HepG2 (cell line): ENCODE measurements at regions not wholly inside any gene's neighbourhood (a gene's known extent, or its start where the extent isn't known, plus 50 kb on each side); places are given as distances from the start of the nearest gene placed in this dataset.

ENCODE experiments used
- ATAC-seq: fragments of 200-7000 bp; cut with Tn5 transposase; 3 replicates; pipeline ENCODE4 v1.9.1; 2020; ENCODE audit warnings: mild to moderate bottlenecking, moderate library complexity
- BruUV-seq: library from RNA; stranded (reverse); fragments of 400-500 nt; replicated peaks from 2 replicates; lab custom pipeline; 2021; lab: Mats Ljungman, UMichigan
- CTCF ChIA-PET: fragments of 300-600 bp; formaldehyde crosslinking; extraction: SDS; loops from one replicate; lab custom pipeline; 2021; ENCODE audit warnings: low total read pairs, inconsistent platforms, low intra/inter-chr PET ratio; lab: Yijun Ruan, JAX
- POLR2A ChIA-PET: fragments of 350-600 bp; sonication (Branson Sonifier 250); formaldehyde crosslinking; loops from one replicate; lab custom pipeline; 2020; ENCODE audit warnings: antibody characterized with exemption, inconsistent platforms; lab: Yijun Ruan, JAX
- DNase-seq: peaks from one replicate; pipeline ENCODE4 v3.0.0-alpha.2; 2015; ENCODE audit warnings: low spot score
- FAIRE-seq: peaks from 3 replicates; lab custom pipeline; 2011; peaks lifted over from hg19 to GRCh38; lab: Jason Lieb, UNC
- H2AFZ ChIP-seq: one replicate; pipeline ENCODE4 v1.6.1; 2011; ENCODE audit warnings: low read length, inconsistent platforms
- H3K27ac ChIP-seq: fragments of 300-600 bp; 3 replicates; pipeline ENCODE4 v1.8.0; 2011; ENCODE audit warnings: mixed run types, mild to moderate bottlenecking, mixed read lengths, low read length, inconsistent platforms; ENCODE audit not compliant: insufficient read depth; ENCODE audit errors: extremely low read length
- H3K27me3 ChIP-seq, 2 experiments: fragments of 200-600 bp in 1 of 2; 2 replicates in 1 of 2; 3 replicates in 1 of 2; pipeline versions ENCODE4 v1.6.0 to v1.8.0; 2011; ENCODE audit warnings: low read length in 2 of 2, mild to moderate bottlenecking in 2 of 2, moderate library complexity in 2 of 2, inconsistent platforms in 1 of 2; ENCODE audit not compliant: insufficient read depth in 2 of 2, control insufficient read depth in 1 of 2
- H3K36me3 ChIP-seq, 2 experiments: fragments of 200-600 bp in 1 of 2; replicated peaks in 1 of 2; 2 replicates in 1 of 2; 3 replicates in 1 of 2; pipeline versions ENCODE4 v1.5.1 to v1.8.0; 2011; ENCODE audit warnings: low read length in 2 of 2, inconsistent platforms in 1 of 2; ENCODE audit not compliant: insufficient read depth in 2 of 2, control insufficient read depth in 1 of 2
- H3K4me1 ChIP-seq: 2 replicates; pipeline ENCODE4 v1.5.1; 2012; ENCODE audit warnings: low read length, inconsistent platforms; ENCODE audit not compliant: insufficient read depth
- H3K4me2 ChIP-seq: 2 replicates; pipeline ENCODE4 v1.6.0; 2011; ENCODE audit warnings: low read depth, low read length, inconsistent platforms
- H3K4me3 ChIP-seq, 3 experiments: fragments of 200-600 bp in 1 of 3; sonication (generic), shearing (Covaris generic) in 1 of 3; replicated peaks in 1 of 3; 2 replicates each; pipeline ENCODE4 v1.5.1; 2011 to 2016; ENCODE audit warnings: low read length in 3 of 3, inconsistent platforms in 2 of 3, low read depth in 2 of 3, mild to moderate bottlenecking in 2 of 3, control low read depth in 1 of 3, mixed read lengths in 1 of 3; ENCODE audit not compliant: insufficient read depth in 1 of 3
- H3K79me2 ChIP-seq: one replicate; pipeline ENCODE4 v1.6.1; 2011; ENCODE audit warnings: low read length, inconsistent platforms; ENCODE audit not compliant: insufficient read depth
- H3K9ac ChIP-seq: 2 replicates; pipeline ENCODE4 v1.6.0; 2011; ENCODE audit warnings: mild to moderate bottlenecking, low read depth, low read length, inconsistent platforms; ENCODE audit not compliant: insufficient read depth
- H3K9me3 ChIP-seq: 2 replicates; pipeline ENCODE4 v1.5.1; 2012; ENCODE audit warnings: mild to moderate bottlenecking, low read length
- H4K20me1 ChIP-seq: 2 replicates; pipeline ENCODE4 v1.6.0; 2011; ENCODE audit warnings: inconsistent platforms, mild to moderate bottlenecking, low read length, moderate library complexity; ENCODE audit not compliant: insufficient read depth
- BCL6 ChIP-seq: IDR thresholded peaks from 2 replicates; pipeline ENCODE4 v1.6.1; 2016; ENCODE audit warnings: missing genetic modification reagents, missing compliant biosample characterization
- TBX3 ChIP-seq: fragments of 450-650 bp; IDR thresholded peaks from 2 replicates; pipeline ENCODE4 v1.6.1; 2017; ENCODE audit warnings: antibody characterized with exemption, mild to moderate bottlenecking, inconsistent platforms, borderline replicate concordance
- TRIM24 ChIP-seq: sonication (generic); formaldehyde crosslinking; IDR thresholded peaks from 2 replicates; pipeline ENCODE4 v1.8.0; 2022; ENCODE audit warnings: mild to moderate bottlenecking, missing genetic modification reagents
- ZNF678 ChIP-seq: sonication (generic); formaldehyde crosslinking; IDR thresholded peaks from 2 replicates; pipeline ENCODE4 v1.4.0; 2020; ENCODE audit warnings: mild to moderate bottlenecking, missing genetic modification reagents
- ZNF766 ChIP-seq: sonication (generic); formaldehyde crosslinking; IDR thresholded peaks from 2 replicates; pipeline ENCODE4 v1.5.0; 2020; ENCODE audit warnings: missing genetic modification reagents, borderline replicate concordance
- WGBS: methylation state at CpG from one replicate; pipeline ENCODE4 v1.1.6; 2017; ENCODE audit warnings: low lambda C conversion rate; 5-methylcytosine and 5-hydroxymethylcytosine counted together
- in situ Hi-C: cut with HindIII; loops from 2 replicates; pipeline ENCODE4 v1.10.0; 2017; ENCODE audit warnings: low pct_unique_long_range_greater_than_20kb; ENCODE audit not compliant: extremely low pct_ligation_motif_present
- intact Hi-C: fragments of 100-400 bp; cut with micrococcal nuclease; formaldehyde crosslinking; loops from one replicate; pipeline ENCODE4 v1.10.0; 2022; ENCODE audit not compliant: unreplicated experiment
- TF ChIP-seq, protein P1 (sequence below): sonication (generic); formaldehyde crosslinking; IDR thresholded peaks from 2 replicates; pipeline ENCODE4 v1.4.0; 2020; ENCODE audit warnings: mild to moderate bottlenecking, missing genetic modification reagents
- TF ChIP-seq, protein P2 (sequence below): sonication (generic); formaldehyde crosslinking; IDR thresholded peaks from 2 replicates; pipeline ENCODE4 v1.4.0; 2020; ENCODE audit warnings: missing genetic modification reagents, borderline replicate concordance

DNA sequence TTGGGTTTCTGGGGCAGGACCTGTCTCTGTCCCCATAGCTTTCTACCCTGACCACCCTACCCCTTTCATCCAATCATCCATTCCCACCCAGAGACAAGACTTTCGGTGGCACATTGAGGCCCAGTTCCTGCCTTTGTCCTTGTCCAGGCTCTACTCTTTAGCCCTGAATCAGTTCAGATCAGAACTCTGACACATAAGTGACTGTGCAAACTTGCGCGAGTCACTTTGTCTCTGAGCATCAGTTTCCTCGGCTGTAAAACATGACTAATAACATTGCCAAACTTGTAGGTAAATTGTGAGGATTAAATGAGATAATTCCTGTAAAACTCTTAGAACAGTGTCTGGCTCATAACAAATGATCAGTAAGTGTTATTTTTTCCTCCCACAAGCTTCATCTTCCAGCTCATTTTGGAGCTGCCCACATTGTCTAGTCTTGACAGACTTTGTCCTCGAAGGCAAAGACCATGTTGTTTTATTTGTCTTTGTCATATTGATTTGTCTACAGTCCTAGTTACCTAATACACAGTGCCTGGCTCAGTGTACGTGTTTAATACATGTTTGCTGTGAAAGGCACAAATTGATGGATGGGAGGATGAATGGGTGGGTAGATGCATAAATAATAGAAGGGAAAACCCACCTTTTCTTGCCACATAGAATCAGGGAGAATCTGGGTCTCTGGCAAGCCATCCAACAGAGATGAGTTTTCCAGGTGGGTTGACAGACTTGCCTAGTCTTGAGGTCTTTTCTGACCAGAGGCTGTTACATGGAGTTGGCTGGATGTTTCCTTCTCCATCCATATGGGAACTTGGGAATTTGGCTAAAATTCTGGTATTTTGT, 262.9 kb downstream of the OMA1 start (continued):
- TF ChIP-seq, protein P1, sequence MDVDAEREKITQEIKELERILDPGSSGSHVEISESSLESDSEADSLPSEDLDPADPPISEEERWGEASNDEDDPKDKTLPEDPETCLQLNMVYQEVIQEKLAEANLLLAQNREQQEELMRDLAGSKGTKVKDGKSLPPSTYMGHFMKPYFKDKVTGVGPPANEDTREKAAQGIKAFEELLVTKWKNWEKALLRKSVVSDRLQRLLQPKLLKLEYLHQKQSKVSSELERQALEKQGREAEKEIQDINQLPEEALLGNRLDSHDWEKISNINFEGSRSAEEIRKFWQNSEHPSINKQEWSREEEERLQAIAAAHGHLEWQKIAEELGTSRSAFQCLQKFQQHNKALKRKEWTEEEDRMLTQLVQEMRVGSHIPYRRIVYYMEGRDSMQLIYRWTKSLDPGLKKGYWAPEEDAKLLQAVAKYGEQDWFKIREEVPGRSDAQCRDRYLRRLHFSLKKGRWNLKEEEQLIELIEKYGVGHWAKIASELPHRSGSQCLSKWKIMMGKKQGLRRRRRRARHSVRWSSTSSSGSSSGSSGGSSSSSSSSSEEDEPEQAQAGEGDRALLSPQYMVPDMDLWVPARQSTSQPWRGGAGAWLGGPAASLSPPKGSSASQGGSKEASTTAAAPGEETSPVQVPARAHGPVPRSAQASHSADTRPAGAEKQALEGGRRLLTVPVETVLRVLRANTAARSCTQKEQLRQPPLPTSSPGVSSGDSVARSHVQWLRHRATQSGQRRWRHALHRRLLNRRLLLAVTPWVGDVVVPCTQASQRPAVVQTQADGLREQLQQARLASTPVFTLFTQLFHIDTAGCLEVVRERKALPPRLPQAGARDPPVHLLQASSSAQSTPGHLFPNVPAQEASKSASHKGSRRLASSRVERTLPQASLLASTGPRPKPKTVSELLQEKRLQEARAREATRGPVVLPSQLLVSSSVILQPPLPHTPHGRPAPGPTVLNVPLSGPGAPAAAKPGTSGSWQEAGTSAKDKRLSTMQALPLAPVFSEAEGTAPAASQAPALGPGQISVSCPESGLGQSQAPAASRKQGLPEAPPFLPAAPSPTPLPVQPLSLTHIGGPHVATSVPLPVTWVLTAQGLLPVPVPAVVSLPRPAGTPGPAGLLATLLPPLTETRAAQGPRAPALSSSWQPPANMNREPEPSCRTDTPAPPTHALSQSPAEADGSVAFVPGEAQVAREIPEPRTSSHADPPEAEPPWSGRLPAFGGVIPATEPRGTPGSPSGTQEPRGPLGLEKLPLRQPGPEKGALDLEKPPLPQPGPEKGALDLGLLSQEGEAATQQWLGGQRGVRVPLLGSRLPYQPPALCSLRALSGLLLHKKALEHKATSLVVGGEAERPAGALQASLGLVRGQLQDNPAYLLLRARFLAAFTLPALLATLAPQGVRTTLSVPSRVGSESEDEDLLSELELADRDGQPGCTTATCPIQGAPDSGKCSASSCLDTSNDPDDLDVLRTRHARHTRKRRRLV (CRISPR knock-in tag): no peak
- TF ChIP-seq TRIM24: 0 out of 2 replicates have a peak, but pooled peaks have one; percentile 19

DNA sequence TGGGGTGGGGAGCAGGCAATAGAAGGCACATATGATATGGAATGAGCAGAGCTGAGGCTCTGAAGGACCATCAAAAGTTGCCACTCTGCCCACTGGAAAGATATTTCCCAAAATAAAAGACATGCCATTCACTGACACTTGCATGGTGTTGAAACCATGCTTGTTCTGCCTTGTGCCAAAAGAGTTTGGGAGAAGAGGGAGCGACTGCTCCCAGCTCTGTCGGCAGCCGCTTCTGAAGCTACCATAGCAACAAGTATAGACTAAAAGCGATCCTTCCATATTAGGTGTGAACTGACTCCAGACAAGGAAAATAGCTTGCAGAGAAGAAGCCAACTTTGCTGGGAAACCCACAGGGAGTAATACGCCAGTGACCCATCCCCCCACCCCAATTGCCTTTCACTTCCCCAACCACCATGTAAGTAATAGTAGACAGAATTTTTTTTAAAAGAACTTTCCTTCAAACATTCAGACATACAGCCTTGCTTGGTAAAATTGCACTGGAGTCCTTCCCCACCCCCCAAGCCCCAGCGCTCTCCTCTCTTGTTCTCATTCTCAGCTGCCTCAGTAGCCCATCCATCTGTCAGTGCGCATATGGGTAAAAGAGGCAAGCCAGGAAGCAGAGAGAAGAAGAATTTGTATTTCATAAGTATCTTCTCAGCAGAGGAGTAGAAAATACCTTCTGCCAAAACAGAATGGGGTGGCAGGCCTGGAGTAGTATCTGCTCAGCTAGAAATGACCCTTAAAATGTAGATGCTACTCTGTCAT, 263.7 kb downstream of the OMA1 start:
- Histone ChIP-seq H3K4me3 (no peak overlapping the region), H3K9me3 (no peaks in the 10 kb centered on the region), H3K4me2 (no peak overlapping the region; the same call in 1 of the 2 replicates), H3K27me3 (no peaks in the 10 kb centered on the region; a peak in 1 of 5 replicates), H3K9ac (no peak overlapping the region), H3K36me3 (no peaks in the 10 kb centered on the region), H4K20me1 (no peaks in the 10 kb centered on the region), H3K27ac (peak overlapping the region; percentile 43), H2AFZ (no peak overlapping the region), H3K79me2 (no peaks in the 10 kb centered on the region), H3K4me1 (peaks cover 14% of the 10 kb centered on the region)
- in situ Hi-C loops: no loop called here
- WGBS: 67% methylated on average over 7 of the region's 7 CpGs
- no peak for DNase-seq
- intact Hi-C loops: no loop called here
- no peak for FAIRE-seq
- TF ChIP-seq ZNF678 (CRISPR knock-in tag): no peak
- no peak for TF ChIP-seq BCL6
- TF ChIP-seq, protein P2, sequence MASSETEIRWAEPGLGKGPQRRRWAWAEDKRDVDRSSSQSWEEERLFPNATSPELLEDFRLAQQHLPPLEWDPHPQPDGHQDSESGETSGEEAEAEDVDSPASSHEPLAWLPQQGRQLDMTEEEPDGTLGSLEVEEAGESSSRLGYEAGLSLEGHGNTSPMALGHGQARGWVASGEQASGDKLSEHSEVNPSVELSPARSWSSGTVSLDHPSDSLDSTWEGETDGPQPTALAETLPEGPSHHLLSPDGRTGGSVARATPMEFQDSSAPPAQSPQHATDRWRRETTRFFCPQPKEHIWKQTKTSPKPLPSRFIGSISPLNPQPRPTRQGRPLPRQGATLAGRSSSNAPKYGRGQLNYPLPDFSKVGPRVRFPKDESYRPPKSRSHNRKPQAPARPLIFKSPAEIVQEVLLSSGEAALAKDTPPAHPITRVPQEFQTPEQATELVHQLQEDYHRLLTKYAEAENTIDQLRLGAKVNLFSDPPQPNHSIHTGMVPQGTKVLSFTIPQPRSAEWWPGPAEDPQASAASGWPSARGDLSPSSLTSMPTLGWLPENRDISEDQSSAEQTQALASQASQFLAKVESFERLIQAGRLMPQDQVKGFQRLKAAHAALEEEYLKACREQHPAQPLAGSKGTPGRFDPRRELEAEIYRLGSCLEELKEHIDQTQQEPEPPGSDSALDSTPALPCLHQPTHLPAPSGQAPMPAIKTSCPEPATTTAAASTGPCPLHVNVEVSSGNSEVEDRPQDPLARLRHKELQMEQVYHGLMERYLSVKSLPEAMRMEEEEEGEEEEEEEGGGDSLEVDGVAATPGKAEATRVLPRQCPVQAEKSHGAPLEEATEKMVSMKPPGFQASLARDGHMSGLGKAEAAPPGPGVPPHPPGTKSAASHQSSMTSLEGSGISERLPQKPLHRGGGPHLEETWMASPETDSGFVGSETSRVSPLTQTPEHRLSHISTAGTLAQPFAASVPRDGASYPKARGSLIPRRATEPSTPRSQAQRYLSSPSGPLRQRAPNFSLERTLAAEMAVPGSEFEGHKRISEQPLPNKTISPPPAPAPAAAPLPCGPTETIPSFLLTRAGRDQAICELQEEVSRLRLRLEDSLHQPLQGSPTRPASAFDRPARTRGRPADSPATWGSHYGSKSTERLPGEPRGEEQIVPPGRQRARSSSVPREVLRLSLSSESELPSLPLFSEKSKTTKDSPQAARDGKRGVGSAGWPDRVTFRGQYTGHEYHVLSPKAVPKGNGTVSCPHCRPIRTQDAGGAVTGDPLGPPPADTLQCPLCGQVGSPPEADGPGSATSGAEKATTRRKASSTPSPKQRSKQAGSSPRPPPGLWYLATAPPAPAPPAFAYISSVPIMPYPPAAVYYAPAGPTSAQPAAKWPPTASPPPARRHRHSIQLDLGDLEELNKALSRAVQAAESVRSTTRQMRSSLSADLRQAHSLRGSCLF (CRISPR knock-in tag): no peak
- no peak for TF ChIP-seq TBX3
- no peak for TF ChIP-seq ZNF766 (CRISPR knock-in tag)
- POLR2A ChIA-PET: no interaction called here
- CTCF ChIA-PET: no interaction called here
- ATAC-seq: no peak
- no TSS peak for BruUV-seq
